ENCODE measurements at regions not wholly inside any gene's neighbourhood (a gene's known extent, or its start where the extent isn't known, plus 50 kb on each side); places are given as distances from the start of the nearest gene placed in this dataset.

GRCh38 chr22:49503321-49503720 lies 324.4 kb downstream of the BRD1 start (continued):
- TF ChIP-seq ZNF462 (CRISPR knock-in tag; IDR thresholded peaks at IDR 0.05), result no peak
- TF ChIP-seq ZNF331 (CRISPR knock-in tag; IDR thresholded peaks at IDR 0.05; ENCODE audit: low read depth), result no peak
- TF ChIP-seq EZH2phosphoT487 (IDR thresholded peaks at IDR 0.05; ENCODE audit: unreplicated experiment), result no peak
- no peak for TF ChIP-seq STAT1 (IDR thresholded peaks at IDR 0.05; ENCODE audit: unreplicated experiment)
- no peak for TF ChIP-seq NANOG (IDR thresholded peaks at IDR 0.05; ENCODE audit: borderline replicate concordance)
- TF ChIP-seq EZH2 (IDR thresholded peaks at IDR 0.05; ENCODE audit: low read depth, unreplicated experiment), result no peak
- no peak for TF ChIP-seq CREB1 (CRISPR knock-in tag; IDR thresholded peaks at IDR 0.05; ENCODE audit: low read depth)
- TF ChIP-seq REST (IDR thresholded peaks at IDR 0.05; ENCODE audit: unreplicated experiment), result no peak
- no peak for TF ChIP-seq ZNF114 (CRISPR knock-in tag; IDR thresholded peaks at IDR 0.05)
- no peak for TF ChIP-seq POLR2AphosphoS5 (IDR thresholded peaks at IDR 0.05; ENCODE audit: low read depth)
- TF ChIP-seq JUNB (IDR thresholded peaks at IDR 0.05; ENCODE audit: unreplicated experiment), result no peak
- TF ChIP-seq ETS1 (IDR thresholded peaks at IDR 0.05), result no peak

Data from GM23338 (cell line).